Jurkat, Clone E6-1 (cell line): ENCODE measurements at regions not wholly inside any gene's neighbourhood (a gene's known extent, or its start where the extent isn't known, plus 50 kb on each side); places are given as distances from the start of the nearest gene placed in this dataset.
"Not testable (repeated sequence)": the region's sequence is repeated elsewhere in the genome, so short reads cannot be mapped to it uniquely, and the experiment has no call there.

Source experiments
- DNase-seq: peaks from one replicate; pipeline ENCODE4 v3.0.0-alpha.2; 2011; ENCODE audit warnings: low read depth, low spot score
- H3K4me3 ChIP-seq: 2 replicates; pipeline ENCODE4 v1.5.1; 2011; ENCODE audit warnings: mild to moderate bottlenecking, low read length, control low read depth, moderate library complexity

- DNase-seq: no peak
- no peak overlapping the region for H3K4me3 ChIP-seq
Measured at GRCh38 chr3:72523429-72524151, 324.7 kb downstream of the SHQ1 start.

GRCh38 chr3:72520690-72521308, 327.4 kb downstream of the SHQ1 start:
- H3K4me3 ChIP-seq: no peak overlapping the region

GRCh38 chr3:72519946-72520604, 328.2 kb downstream of the SHQ1 start:
- no peak for DNase-seq
- no peak overlapping the region for H3K4me3 ChIP-seq

More at GRCh38 chr3:72520690-72521308, 327.4 kb downstream of the SHQ1 start:
- no peak for DNase-seq

GRCh38 chr3:72517921-72518424, 330.3 kb downstream of the SHQ1 start:
- H3K4me3 ChIP-seq: no peak overlapping the region
- DNase-seq: no peak

- no peak overlapping the region for H3K4me3 ChIP-seq
- no peak for DNase-seq
Measured at GRCh38 chr3:72517336-72517735, 330.9 kb downstream of the SHQ1 start.

- DNase-seq: no peak
Measured at GRCh38 chr3:72516361-72516760, 331.9 kb downstream of the SHQ1 start.

GRCh38 chr3:72515941-72516340, 332.3 kb downstream of the SHQ1 start:
- no peak overlapping the region for H3K4me3 ChIP-seq
- DNase-seq: no peak

More at GRCh38 chr3:72516361-72516760, 331.9 kb downstream of the SHQ1 start:
- no peak overlapping the region for H3K4me3 ChIP-seq

GRCh38 chr3:72515281-72515680, 333.0 kb downstream of the SHQ1 start:
- no peak for DNase-seq
- no peak overlapping the region for H3K4me3 ChIP-seq

GRCh38 chr3:72510247-72510646, 338.0 kb downstream of the SHQ1 start:
- DNase-seq: no peak
- H3K4me3 ChIP-seq: no peak overlapping the region

GRCh38 chr3:72505539-72506405, 342.5 kb downstream of the SHQ1 start:
- no peak overlapping the region for H3K4me3 ChIP-seq
- no peak for DNase-seq

- DNase-seq, H3K4me3 ChIP-seq: not testable (repeated sequence)
Measured at GRCh38 chr3:72497501-72497900, 350.7 kb downstream of the SHQ1 start.

GRCh38 chr3:72496051-72496670, 352.1 kb downstream of the SHQ1 start:
- H3K4me3 ChIP-seq: no peak overlapping the region
- no peak for DNase-seq

GRCh38 chr3:72494626-72495025, 353.6 kb downstream of the SHQ1 start:
- no peak overlapping the region for H3K4me3 ChIP-seq
- no peak for DNase-seq

- DNase-seq: no peak
Measured at GRCh38 chr3:72494130-72494529, 354.1 kb downstream of the SHQ1 start.

GRCh38 chr3:72492240-72492639, 356.0 kb downstream of the SHQ1 start:
- no peak overlapping the region for H3K4me3 ChIP-seq
- DNase-seq: no peak

More at GRCh38 chr3:72494130-72494529, 354.1 kb downstream of the SHQ1 start:
- no peak overlapping the region for H3K4me3 ChIP-seq

GRCh38 chr3:72490688-72491435, 357.4 kb downstream of the SHQ1 start:
- DNase-seq: no peak

GRCh38 chr3:72489901-72490300, 358.3 kb downstream of the SHQ1 start:
- DNase-seq: no peak
- H3K4me3 ChIP-seq: no peak overlapping the region

More at GRCh38 chr3:72490688-72491435, 357.4 kb downstream of the SHQ1 start:
- H3K4me3 ChIP-seq: no peak overlapping the region

- no peak for DNase-seq
- no peak overlapping the region for H3K4me3 ChIP-seq
Measured at GRCh38 chr3:72488738-72489035, 359.6 kb downstream of the SHQ1 start.
